ENCODE measurements at regions not wholly inside any gene's neighbourhood (a gene's known extent, or its start where the extent isn't known, plus 50 kb on each side); places are given as distances from the start of the nearest gene placed in this dataset.

- TF ChIP-seq, protein P1, sequence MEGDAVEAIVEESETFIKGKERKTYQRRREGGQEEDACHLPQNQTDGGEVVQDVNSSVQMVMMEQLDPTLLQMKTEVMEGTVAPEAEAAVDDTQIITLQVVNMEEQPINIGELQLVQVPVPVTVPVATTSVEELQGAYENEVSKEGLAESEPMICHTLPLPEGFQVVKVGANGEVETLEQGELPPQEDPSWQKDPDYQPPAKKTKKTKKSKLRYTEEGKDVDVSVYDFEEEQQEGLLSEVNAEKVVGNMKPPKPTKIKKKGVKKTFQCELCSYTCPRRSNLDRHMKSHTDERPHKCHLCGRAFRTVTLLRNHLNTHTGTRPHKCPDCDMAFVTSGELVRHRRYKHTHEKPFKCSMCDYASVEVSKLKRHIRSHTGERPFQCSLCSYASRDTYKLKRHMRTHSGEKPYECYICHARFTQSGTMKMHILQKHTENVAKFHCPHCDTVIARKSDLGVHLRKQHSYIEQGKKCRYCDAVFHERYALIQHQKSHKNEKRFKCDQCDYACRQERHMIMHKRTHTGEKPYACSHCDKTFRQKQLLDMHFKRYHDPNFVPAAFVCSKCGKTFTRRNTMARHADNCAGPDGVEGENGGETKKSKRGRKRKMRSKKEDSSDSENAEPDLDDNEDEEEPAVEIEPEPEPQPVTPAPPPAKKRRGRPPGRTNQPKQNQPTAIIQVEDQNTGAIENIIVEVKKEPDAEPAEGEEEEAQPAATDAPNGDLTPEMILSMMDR (IDR thresholded peaks at IDR 0.05): no peak
- no peak for TF ChIP-seq POLR2A (IDR thresholded peaks at IDR 0.05)
These were observed 269.2 kb upstream of the PRKD1 start for GRCh38 chr14:30196861-30197260.
